ENCODE measurements at regions not wholly inside any gene's neighbourhood (a gene's known extent, or its start where the extent isn't known, plus 50 kb on each side); places are given as distances from the start of the nearest gene placed in this dataset.
A peak's percentile ranks its signal among the peaks of the same experiment; 100 is the strongest.

DNA sequence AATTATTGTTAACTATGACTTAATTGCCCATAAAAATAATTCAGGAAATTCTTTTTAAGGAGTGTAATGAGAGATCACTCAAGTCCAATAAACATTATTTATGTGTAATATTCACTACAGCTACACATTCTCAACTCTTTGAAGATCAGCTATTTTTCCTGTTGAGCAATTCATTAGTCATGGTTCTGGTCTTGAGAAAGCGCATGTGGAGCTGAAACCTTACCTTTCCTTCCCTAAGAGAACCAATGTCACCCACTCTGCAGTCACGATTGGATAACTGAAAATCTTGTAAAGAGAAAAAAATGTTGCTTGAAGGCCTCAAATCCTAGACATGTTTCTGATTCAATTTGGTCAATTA lies 736.9 kb upstream of the MARCKS start:
- Histone ChIP-seq H3K4me2 (ENCODE audit: low read length) (peak overlapping the region; percentile 69), H3K9ac (ENCODE audit: low read length) (peak overlapping the region; percentile 70), H2AFZ (ENCODE audit: low read depth, low read length) (no peak overlapping the region), H3K27ac (ENCODE audit: low read depth, low read length) (peak overlapping the region; percentile 94), H3K36me3 (ENCODE audit: insufficient read depth, low read length) (no peaks in the 10 kb centered on the region), H4K20me1 (ENCODE audit: insufficient read depth, low read length) (no peaks in the 10 kb centered on the region), H3K4me1 (ENCODE audit: insufficient read depth, low read length) (peaks cover 37% of the 10 kb centered on the region), H3K79me2 (ENCODE audit: insufficient read depth, low read length) (no peaks in the 10 kb centered on the region), H3K9me3 (ENCODE audit: insufficient read depth, low read depth, low read length) (no peaks in the 10 kb centered on the region), H3K27me3 (ENCODE audit: insufficient read depth, low read length) (no peaks in the 10 kb centered on the region), H3K4me3 (ENCODE audit: insufficient read depth, low read depth, low read length) (no peak overlapping the region)
- Mint-ChIP-seq H3K4me1 (ENCODE audit: low read depth, unreplicated experiment) (peaks cover 24% of the 10 kb centered on the region), H3K27me3 (ENCODE audit: low read depth, unreplicated experiment) (no peaks in the 10 kb centered on the region), H3K36me3 (ENCODE audit: low read depth, unreplicated experiment) (no peaks in the 10 kb centered on the region), H3K27ac (ENCODE audit: unreplicated experiment) (peak overlapping the region; percentile 91), H3K9me3 (ENCODE audit: unreplicated experiment) (peaks cover 12% of the 10 kb centered on the region), H3K4me3 (ENCODE audit: unreplicated experiment) (no peak overlapping the region)
- DNase-seq (ENCODE audit: low read depth) (peak; percentile 99), FAIRE-seq (peak; percentile 91)
- TF ChIP-seq, protein P1, sequence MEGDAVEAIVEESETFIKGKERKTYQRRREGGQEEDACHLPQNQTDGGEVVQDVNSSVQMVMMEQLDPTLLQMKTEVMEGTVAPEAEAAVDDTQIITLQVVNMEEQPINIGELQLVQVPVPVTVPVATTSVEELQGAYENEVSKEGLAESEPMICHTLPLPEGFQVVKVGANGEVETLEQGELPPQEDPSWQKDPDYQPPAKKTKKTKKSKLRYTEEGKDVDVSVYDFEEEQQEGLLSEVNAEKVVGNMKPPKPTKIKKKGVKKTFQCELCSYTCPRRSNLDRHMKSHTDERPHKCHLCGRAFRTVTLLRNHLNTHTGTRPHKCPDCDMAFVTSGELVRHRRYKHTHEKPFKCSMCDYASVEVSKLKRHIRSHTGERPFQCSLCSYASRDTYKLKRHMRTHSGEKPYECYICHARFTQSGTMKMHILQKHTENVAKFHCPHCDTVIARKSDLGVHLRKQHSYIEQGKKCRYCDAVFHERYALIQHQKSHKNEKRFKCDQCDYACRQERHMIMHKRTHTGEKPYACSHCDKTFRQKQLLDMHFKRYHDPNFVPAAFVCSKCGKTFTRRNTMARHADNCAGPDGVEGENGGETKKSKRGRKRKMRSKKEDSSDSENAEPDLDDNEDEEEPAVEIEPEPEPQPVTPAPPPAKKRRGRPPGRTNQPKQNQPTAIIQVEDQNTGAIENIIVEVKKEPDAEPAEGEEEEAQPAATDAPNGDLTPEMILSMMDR (IDR thresholded peaks at IDR 0.05; ENCODE audit: insufficient read depth, low read depth, low read length) = no peak
- TF ChIP-seq EZH2 (IDR thresholded peaks at IDR 0.05; ENCODE audit: insufficient read depth, low read length) = no peak

DNA sequence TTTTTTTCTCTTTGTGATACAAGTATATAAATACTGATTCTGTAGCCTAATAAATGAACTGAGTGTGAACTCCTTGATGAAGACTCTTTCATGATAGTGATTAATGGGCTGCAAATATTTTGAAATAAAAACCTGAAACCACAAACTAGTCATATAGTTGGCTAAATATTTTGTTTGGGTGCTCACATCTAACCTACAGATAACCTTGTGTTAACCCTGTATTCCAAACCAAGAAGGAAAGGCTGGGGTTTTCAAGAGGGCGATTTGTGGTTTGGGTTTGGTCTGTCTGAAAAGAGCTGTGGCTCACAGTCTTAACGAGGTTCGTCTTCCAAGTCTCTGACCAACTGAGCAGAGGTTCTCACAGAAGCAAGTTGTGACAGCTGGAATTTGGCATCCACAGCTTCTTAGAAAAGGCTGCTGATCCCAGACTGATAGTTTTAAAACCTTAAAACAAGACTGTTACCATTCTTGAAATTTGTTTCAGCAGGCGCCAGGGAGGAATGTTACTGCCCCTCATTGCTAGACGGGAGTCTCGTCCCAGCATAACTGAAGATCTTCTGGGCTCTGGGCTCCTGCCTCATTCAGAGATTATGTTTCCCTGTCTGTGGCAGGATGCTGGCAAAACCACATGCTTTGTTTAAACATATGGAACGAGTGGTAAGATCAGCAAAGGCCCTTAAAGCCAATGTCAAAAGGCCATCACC lies 736.4 kb upstream of the MARCKS start:
- DNase-seq (ENCODE audit: low read depth) (peak; percentile 100), FAIRE-seq (peak; percentile 99)
- no peaks in the 10 kb centered on the region for H4K20me1 ChIP-seq (ENCODE audit: insufficient read depth, low read length)
- no peaks in the 10 kb centered on the region for H3K36me3 ChIP-seq (ENCODE audit: insufficient read depth, low read length)
- H3K4me2 ChIP-seq (ENCODE audit: low read length) = peak overlapping the region; percentile 69
- H3K27me3 ChIP-seq (ENCODE audit: insufficient read depth, low read length) = no peaks in the 10 kb centered on the region
- Mint-ChIP-seq H3K36me3 (ENCODE audit: low read depth, unreplicated experiment) (no peaks in the 10 kb centered on the region), H3K9me3 (ENCODE audit: unreplicated experiment) (peaks cover 12% of the 10 kb centered on the region), H3K27ac (ENCODE audit: unreplicated experiment) (peak overlapping the region; percentile 91), H3K4me3 (ENCODE audit: unreplicated experiment) (no peak overlapping the region), H3K27me3 (ENCODE audit: low read depth, unreplicated experiment) (no peaks in the 10 kb centered on the region), H3K4me1 (ENCODE audit: low read depth, unreplicated experiment) (peaks cover 24% of the 10 kb centered on the region)
- no peaks in the 10 kb centered on the region for H3K9me3 ChIP-seq (ENCODE audit: insufficient read depth, low read depth, low read length)
- H3K27ac ChIP-seq (ENCODE audit: low read depth, low read length) = peak overlapping the region; percentile 94
- H3K4me1 ChIP-seq (ENCODE audit: insufficient read depth, low read length) = peaks cover 37% of the 10 kb centered on the region
- peak overlapping the region; percentile 13 for H3K4me3 ChIP-seq (ENCODE audit: insufficient read depth, low read depth, low read length)
- H3K79me2 ChIP-seq (ENCODE audit: insufficient read depth, low read length) = no peaks in the 10 kb centered on the region
- peak overlapping the region; percentile 70 for H3K9ac ChIP-seq (ENCODE audit: low read length)
- no peak overlapping the region for H2AFZ ChIP-seq (ENCODE audit: low read depth, low read length)
- TF ChIP-seq EZH2 (IDR thresholded peaks at IDR 0.05; ENCODE audit: insufficient read depth, low read length) = no peak

DNA sequence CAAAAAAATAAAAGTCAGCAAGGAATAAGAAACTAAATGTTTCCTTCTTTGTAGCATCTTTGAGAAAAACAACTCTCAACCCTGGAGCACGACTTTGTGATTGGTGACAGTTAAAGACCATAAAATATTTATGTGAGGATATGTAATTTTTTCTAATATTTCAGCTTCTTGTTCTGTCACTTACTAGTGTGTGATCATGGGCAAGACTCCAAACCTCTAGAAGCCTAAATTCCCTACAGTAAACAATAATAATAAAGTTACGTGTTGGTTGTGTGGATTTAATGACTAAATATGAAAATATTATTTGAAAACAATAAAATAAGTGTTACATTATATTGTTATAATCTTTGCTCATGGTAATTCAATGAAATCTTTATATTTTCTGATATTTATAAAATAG lies 735.6 kb upstream of the MARCKS start:
- H4K20me1 ChIP-seq (ENCODE audit: insufficient read depth, low read length) = no peaks in the 10 kb centered on the region
- FAIRE-seq = no peak
- TF ChIP-seq, protein P1 (IDR thresholded peaks at IDR 0.05; ENCODE audit: insufficient read depth, low read depth, low read length) = no peak
- no peak for TF ChIP-seq EZH2 (IDR thresholded peaks at IDR 0.05; ENCODE audit: insufficient read depth, low read length)
- Mint-ChIP-seq H3K4me3 (ENCODE audit: unreplicated experiment) (no peak overlapping the region), H3K27ac (ENCODE audit: unreplicated experiment) (peak overlapping the region; percentile 91), H3K4me1 (ENCODE audit: low read depth, unreplicated experiment) (peaks cover 24% of the 10 kb centered on the region), H3K36me3 (ENCODE audit: low read depth, unreplicated experiment) (no peaks in the 10 kb centered on the region), H3K27me3 (ENCODE audit: low read depth, unreplicated experiment) (no peaks in the 10 kb centered on the region), H3K9me3 (ENCODE audit: unreplicated experiment) (peaks cover 12% of the 10 kb centered on the region)
- no peaks in the 10 kb centered on the region for H3K9me3 ChIP-seq (ENCODE audit: insufficient read depth, low read depth, low read length)
- H2AFZ ChIP-seq (ENCODE audit: low read depth, low read length) = no peak overlapping the region
- no peak overlapping the region for H3K4me3 ChIP-seq (ENCODE audit: insufficient read depth, low read depth, low read length)
- H3K79me2 ChIP-seq (ENCODE audit: insufficient read depth, low read length) = no peaks in the 10 kb centered on the region
- H3K9ac ChIP-seq (ENCODE audit: low read length) = peak overlapping the region; percentile 70
- no peaks in the 10 kb centered on the region for H3K27me3 ChIP-seq (ENCODE audit: insufficient read depth, low read length)
- peak overlapping the region; percentile 69 for H3K4me2 ChIP-seq (ENCODE audit: low read length)
- H3K27ac ChIP-seq (ENCODE audit: low read depth, low read length) = peak overlapping the region; percentile 94
- DNase-seq (ENCODE audit: low read depth) = peak; percentile 3
- H3K4me1 ChIP-seq (ENCODE audit: insufficient read depth, low read length) = peaks cover 37% of the 10 kb centered on the region
- no peaks in the 10 kb centered on the region for H3K36me3 ChIP-seq (ENCODE audit: insufficient read depth, low read length)
